Activated T-cell treated with anti-CD3 and anti-CD28 coated beads, Interleukin-2, amount 50 U/mL, for 72 hours (primary cell): ENCODE measurements at regions not wholly inside any gene's neighbourhood (a gene's known extent, or its start where the extent isn't known, plus 50 kb on each side); places are given as distances from the start of the nearest gene placed in this dataset.

ENCODE experiments used
- ATAC-seq, 2 donors: fragments of 150-1000 bp; cut with Tn5 transposase; replicated peaks in 1 of 2; 2 replicates each; pipeline ENCODE4 v1.10.0; 2021; ENCODE audit warnings: moderate library complexity in 2 of 2, mild to moderate bottlenecking in 1 of 2
- DNase-seq, 2 donors: peaks; one replicate each; pipeline ENCODE4 v3.0.0; 2021 to 2022; ENCODE audit warnings: mixed read lengths in 1 of 2
- H3K27ac Mint-ChIP-seq: one replicate; pipeline ENCODE4 v1.8.0; 2022; ENCODE audit warnings: mild to moderate bottlenecking, moderate library complexity, mixed read lengths
- H3K27me3 Mint-ChIP-seq: one replicate; pipeline ENCODE4 v1.8.0; 2022; ENCODE audit warnings: low read depth, mixed read lengths
- H3K36me3 Mint-ChIP-seq, 2 donors: one replicate each; pipeline ENCODE4 v1.8.0; 2022; ENCODE audit warnings: mixed read lengths in 2 of 2, mild to moderate bottlenecking in 1 of 2; ENCODE audit not compliant: insufficient read depth in 2 of 2
- H3K4me1 Mint-ChIP-seq: one replicate; pipeline ENCODE4 v1.8.0; 2022; ENCODE audit warnings: low read depth, mixed read lengths
- H3K4me3 Mint-ChIP-seq, 2 donors: one replicate each; pipeline ENCODE4 v1.8.0; 2022; ENCODE audit warnings: mild to moderate bottlenecking in 2 of 2, mixed read lengths in 2 of 2, moderate library complexity in 2 of 2
- H3K9me3 Mint-ChIP-seq, 2 donors: one replicate each; pipeline ENCODE4 v1.8.0; 2022; ENCODE audit warnings: mixed read lengths in 2 of 2

DNA sequence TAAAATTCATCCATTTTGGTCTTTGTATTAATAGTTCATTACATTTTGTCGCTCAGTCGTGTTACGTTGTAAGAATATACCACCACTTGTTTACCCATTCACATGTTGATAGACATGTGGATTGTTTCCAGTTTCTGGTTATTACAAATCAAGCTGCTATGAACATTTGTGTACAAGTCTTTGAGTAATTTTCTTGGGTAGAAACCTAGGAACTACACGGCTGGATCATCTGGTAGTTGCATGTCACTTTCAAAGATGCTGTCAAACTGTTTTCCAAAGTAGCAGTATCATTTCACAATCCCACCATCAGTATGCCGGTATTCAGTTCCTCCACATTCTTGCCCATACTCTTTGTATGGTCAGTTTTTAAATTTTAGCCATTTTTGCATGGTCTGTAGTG lies 98.0 kb downstream of the GASK1B start:
- Mint-ChIP-seq H3K27me3 (no peaks in the 10 kb centered on the region), H3K27ac (no peak overlapping the region), H3K4me1 (no peaks in the 10 kb centered on the region), H3K4me3 (no peak overlapping the region), H3K9me3 (peaks cover 0 to 1% of the 10 kb centered on the region in 2 donors), H3K36me3 (no peaks in the 10 kb centered on the region)
- no peak for ATAC-seq
- DNase-seq: no peak

DNA sequence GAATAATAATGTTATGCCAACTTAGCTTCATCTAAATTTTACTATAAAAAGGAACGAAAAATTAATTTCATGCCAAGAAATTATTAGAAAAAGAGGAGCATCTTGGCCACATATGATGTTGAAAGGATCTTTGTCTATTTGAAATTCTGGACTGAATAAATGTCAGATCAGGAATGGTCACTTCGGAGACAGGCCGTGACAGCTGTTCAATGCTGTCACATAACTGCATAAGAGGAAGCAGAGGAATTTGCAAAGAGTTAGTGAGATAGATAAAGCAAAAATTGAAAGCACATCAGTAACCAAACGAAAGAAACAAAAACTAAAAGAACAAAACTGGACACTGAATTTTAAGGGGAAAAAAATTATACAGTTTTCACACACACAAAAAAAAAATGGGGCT lies 100.9 kb downstream of the GASK1B start:
- H3K27ac Mint-ChIP-seq: no peak overlapping the region
- H3K9me3 Mint-ChIP-seq: peaks cover 0 to 1% of the 10 kb centered on the region in 2 donors
- ATAC-seq (no peak), DNase-seq (no peak)
- H3K36me3 Mint-ChIP-seq: no peaks in the 10 kb centered on the region
- no peak overlapping the region for H3K4me3 Mint-ChIP-seq
- H3K27me3 Mint-ChIP-seq: no peaks in the 10 kb centered on the region
- no peaks in the 10 kb centered on the region for H3K4me1 Mint-ChIP-seq

DNA sequence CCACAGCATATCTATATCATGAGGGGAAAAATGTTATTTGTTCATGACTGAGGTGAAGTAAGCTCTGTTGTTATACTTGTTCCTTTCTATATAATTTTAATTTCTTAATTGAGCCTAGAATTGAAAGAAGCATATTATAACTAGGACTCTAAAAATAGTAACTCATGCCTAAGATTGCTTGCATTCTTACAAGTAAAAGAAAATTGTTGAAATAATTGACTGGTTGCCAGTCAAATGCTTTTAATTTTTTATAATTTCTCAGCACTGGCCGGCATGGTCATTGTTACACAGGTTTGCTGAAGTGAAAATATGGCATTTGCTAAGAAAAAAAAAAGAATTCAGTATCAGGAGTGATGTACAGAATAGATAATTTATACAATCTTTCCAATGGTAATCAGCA lies 104.8 kb downstream of the GASK1B start:
- no peaks in the 10 kb centered on the region for H3K36me3 Mint-ChIP-seq
- DNase-seq (no peak), ATAC-seq (no peak)
- no peaks in the 10 kb centered on the region for H3K27me3 Mint-ChIP-seq
- H3K9me3 Mint-ChIP-seq: peaks cover 0 to 1% of the 10 kb centered on the region in 2 donors
- H3K4me3 Mint-ChIP-seq: no peak overlapping the region
- H3K4me1 Mint-ChIP-seq: no peaks in the 10 kb centered on the region
- no peak overlapping the region for H3K27ac Mint-ChIP-seq

- Mint-ChIP-seq H3K4me1 (no peaks in the 10 kb centered on the region), H3K36me3 (no peaks in the 10 kb centered on the region), H3K27me3 (no peaks in the 10 kb centered on the region), H3K4me3 (no peak overlapping the region), H3K27ac (no peak overlapping the region), H3K9me3 (no peaks in the 10 kb centered on the region)
- no peak for DNase-seq
- no peak for ATAC-seq
These were observed 105.2 kb downstream of the GASK1B start for GRCh38 chr4:158067646-158068045.

- no peak for ATAC-seq
- Mint-ChIP-seq H3K36me3 (no peaks in the 10 kb centered on the region), H3K9me3 (no peaks in the 10 kb centered on the region), H3K27ac (no peak overlapping the region), H3K27me3 (no peaks in the 10 kb centered on the region), H3K4me1 (no peaks in the 10 kb centered on the region), H3K4me3 (no peak overlapping the region)
- no peak for DNase-seq
These were observed 107.2 kb downstream of the GASK1B start for GRCh38 chr4:158065603-158066002.

- H3K4me1 Mint-ChIP-seq: no peaks in the 10 kb centered on the region
- no peak overlapping the region for H3K27ac Mint-ChIP-seq
- DNase-seq (no peak), ATAC-seq (no peak)
- H3K9me3 Mint-ChIP-seq: no peaks in the 10 kb centered on the region
- H3K27me3 Mint-ChIP-seq: no peaks in the 10 kb centered on the region
- no peaks in the 10 kb centered on the region for H3K36me3 Mint-ChIP-seq
- H3K4me3 Mint-ChIP-seq: no peak overlapping the region
These were observed 107.6 kb downstream of the GASK1B start for GRCh38 chr4:158065176-158065575.

GRCh38 chr4:158056689-158057245 lies 116.1 kb downstream of the GASK1B start:
- H3K36me3 Mint-ChIP-seq: no peaks in the 10 kb centered on the region
- no peaks in the 10 kb centered on the region for H3K27me3 Mint-ChIP-seq
- peaks cover 0 to 2% of the 10 kb centered on the region in 2 donors for H3K9me3 Mint-ChIP-seq
- ATAC-seq (no peak), DNase-seq (no peak)
- H3K4me1 Mint-ChIP-seq: no peaks in the 10 kb centered on the region
- H3K4me3 Mint-ChIP-seq: no peak overlapping the region
- no peak overlapping the region for H3K27ac Mint-ChIP-seq

GRCh38 chr4:158055668-158056067 lies 117.2 kb downstream of the GASK1B start:
- H3K4me1 Mint-ChIP-seq: no peaks in the 10 kb centered on the region
- ATAC-seq (no peak), DNase-seq (no peak)
- no peak overlapping the region for H3K4me3 Mint-ChIP-seq
- H3K27me3 Mint-ChIP-seq: no peaks in the 10 kb centered on the region
- peaks cover 0 to 2% of the 10 kb centered on the region in 2 donors for H3K9me3 Mint-ChIP-seq
- H3K27ac Mint-ChIP-seq: no peak overlapping the region
- no peaks in the 10 kb centered on the region for H3K36me3 Mint-ChIP-seq

- Mint-ChIP-seq H3K4me1 (no peaks in the 10 kb centered on the region), H3K36me3 (no peaks in the 10 kb centered on the region), H3K27ac (no peak overlapping the region), H3K27me3 (no peaks in the 10 kb centered on the region), H3K9me3 (no peaks in the 10 kb centered on the region), H3K4me3 (no peak overlapping the region)
- ATAC-seq: no peak
- no peak for DNase-seq
These were observed 119.0 kb downstream of the GASK1B start for GRCh38 chr4:158053801-158054200.

- Mint-ChIP-seq H3K9me3 (peaks cover 2% of the 10 kb centered on the region in 2 donors), H3K27me3 (no peaks in the 10 kb centered on the region), H3K4me3 (no peak overlapping the region), H3K36me3 (no peaks in the 10 kb centered on the region), H3K27ac (no peak overlapping the region), H3K4me1 (no peaks in the 10 kb centered on the region)
- DNase-seq: no peak
- ATAC-seq: no peak
These were observed 119.7 kb downstream of the GASK1B start for GRCh38 chr4:158053086-158053485.

DNA sequence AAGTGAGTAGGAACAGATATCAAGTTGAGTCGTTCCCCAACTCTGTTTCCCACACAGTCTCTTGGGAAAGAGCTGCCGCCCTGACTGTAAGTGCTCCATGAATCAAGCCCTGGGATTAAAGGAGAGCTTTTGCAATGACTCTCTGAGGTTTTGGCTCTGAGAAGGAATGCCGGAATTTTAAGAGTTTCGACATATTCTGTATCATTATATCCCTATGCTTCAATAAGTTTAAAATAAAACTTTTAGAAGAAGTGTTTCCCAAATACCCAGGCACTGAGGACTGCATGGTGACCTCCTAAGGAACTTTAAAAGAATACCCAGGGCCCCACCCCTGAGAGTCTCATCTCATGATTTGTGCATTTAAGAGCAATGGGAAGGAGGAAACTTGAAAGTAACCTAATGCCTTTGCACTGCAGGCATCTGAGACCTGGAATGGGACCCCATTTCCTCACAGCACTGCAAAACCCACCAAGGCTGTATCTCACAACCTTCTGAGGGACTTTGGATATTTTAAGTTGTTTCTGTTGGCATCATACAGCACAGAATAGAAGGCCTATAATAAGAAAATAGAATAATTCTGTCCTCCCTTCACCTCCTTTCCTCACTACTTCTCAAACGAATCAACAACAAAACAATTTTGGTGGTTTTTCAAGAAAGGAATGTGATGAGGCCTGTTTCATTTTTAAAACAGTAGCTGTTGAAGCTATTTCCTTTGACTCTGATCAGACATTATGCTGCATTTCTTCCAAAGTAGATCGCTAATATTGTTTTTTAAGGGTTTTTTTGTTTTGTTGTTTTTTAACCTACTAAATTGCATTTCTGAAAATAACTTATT lies 121.2 kb downstream of the GASK1B start:
- H3K4me3 Mint-ChIP-seq: no peak overlapping the region
- no peaks in the 10 kb centered on the region for H3K36me3 Mint-ChIP-seq
- no peaks in the 10 kb centered on the region for H3K4me1 Mint-ChIP-seq
- H3K27me3 Mint-ChIP-seq: no peaks in the 10 kb centered on the region
- no peak for ATAC-seq
- peaks cover 2% of the 10 kb centered on the region in 2 donors for H3K9me3 Mint-ChIP-seq
- DNase-seq: no peak
- no peak overlapping the region for H3K27ac Mint-ChIP-seq

DNA sequence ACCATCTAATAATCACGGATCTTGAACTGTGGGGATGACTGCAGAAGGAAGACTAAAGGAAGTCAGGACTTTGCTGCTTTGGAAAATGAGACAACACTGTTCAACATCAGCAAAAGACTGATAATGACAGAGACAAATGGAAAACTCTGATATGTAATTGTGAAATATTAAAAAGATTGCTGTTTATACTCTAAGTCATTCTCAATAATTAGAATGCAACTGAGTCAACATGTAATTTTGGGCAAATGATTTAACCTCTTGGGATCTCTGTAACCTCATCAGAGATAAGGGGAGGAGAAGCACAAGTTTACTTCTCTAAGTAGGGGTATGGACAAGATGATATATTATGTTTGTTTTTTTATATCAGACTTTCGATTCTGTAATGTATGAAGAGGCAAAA lies 121.9 kb downstream of the GASK1B start:
- H3K36me3 Mint-ChIP-seq: no peaks in the 10 kb centered on the region
- H3K9me3 Mint-ChIP-seq: peaks cover 2 to 5% of the 10 kb centered on the region in 2 donors
- ATAC-seq: no peak
- DNase-seq: no peak
- no peak overlapping the region for H3K27ac Mint-ChIP-seq
- no peaks in the 10 kb centered on the region for H3K4me1 Mint-ChIP-seq
- no peak overlapping the region for H3K4me3 Mint-ChIP-seq
- H3K27me3 Mint-ChIP-seq: no peaks in the 10 kb centered on the region

- Mint-ChIP-seq H3K4me1 (no peaks in the 10 kb centered on the region), H3K4me3 (no peak overlapping the region), H3K36me3 (no peaks in the 10 kb centered on the region), H3K27me3 (no peaks in the 10 kb centered on the region), H3K9me3 (peaks cover 2 to 5% of the 10 kb centered on the region in 2 donors), H3K27ac (no peak overlapping the region)
- ATAC-seq (no peak), DNase-seq (no peak)
These were observed 126.5 kb downstream of the GASK1B start for GRCh38 chr4:158046345-158046744.
